HG02763 (cell line): ENCODE measurements at regions not wholly inside any gene's neighbourhood (a gene's known extent, or its start where the extent isn't known, plus 50 kb on each side); places are given as distances from the start of the nearest gene placed in this dataset.

Experiments used
- ATAC-seq: cut with Tn5 transposase; IDR thresholded peaks from one replicate; pipeline ENCODE4 v1.9.1; 2021; ENCODE audit warnings: mild to moderate bottlenecking, moderate library complexity; ENCODE audit not compliant: unreplicated experiment

GRCh38 chr12:24561882-24562770, 386.8 kb downstream of the BCAT1 start:
- no peak for ATAC-seq

GRCh38 chr12:24561411-24561871, 387.5 kb downstream of the BCAT1 start:
- no peak for ATAC-seq

GRCh38 chr12:24560831-24561271, 388.1 kb downstream of the BCAT1 start:
- ATAC-seq = no peak

GRCh38 chr12:24560192-24560775, 388.6 kb downstream of the BCAT1 start:
- ATAC-seq = no peak

- no peak for ATAC-seq
Measured at GRCh38 chr12:24557738-24558137, 391.2 kb downstream of the BCAT1 start.

- ATAC-seq = no peak
Measured at GRCh38 chr12:24555730-24556129, 393.2 kb downstream of the BCAT1 start.

GRCh38 chr12:24554612-24555295, 394.1 kb downstream of the BCAT1 start:
- ATAC-seq = no peak

- ATAC-seq = no peak
Measured at GRCh38 chr12:24553259-24553658, 395.6 kb downstream of the BCAT1 start.

GRCh38 chr12:24551163-24551786, 397.6 kb downstream of the BCAT1 start:
- ATAC-seq = no peak

- no peak for ATAC-seq
Measured at GRCh38 chr12:24550609-24551008, 398.3 kb downstream of the BCAT1 start.

- ATAC-seq = no peak
Measured at GRCh38 chr12:24546661-24547060, 402.2 kb downstream of the BCAT1 start.

- no peak for ATAC-seq
Measured at GRCh38 chr12:24546084-24546483, 402.8 kb downstream of the BCAT1 start.

GRCh38 chr12:24544368-24544767, 404.5 kb downstream of the BCAT1 start:
- ATAC-seq = no peak

GRCh38 chr12:24541193-24541871, 407.6 kb downstream of the BCAT1 start:
- ATAC-seq = no peak

- ATAC-seq = no peak
Measured at GRCh38 chr12:24539646-24540045, 409.3 kb downstream of the BCAT1 start.

GRCh38 chr12:24537083-24537860, 411.6 kb downstream of the BCAT1 start:
- ATAC-seq = no peak

- ATAC-seq = no peak
Measured at GRCh38 chr12:24535334-24536069, 413.4 kb downstream of the BCAT1 start.

- ATAC-seq = no peak
Measured at GRCh38 chr12:24534622-24535021, 414.3 kb downstream of the BCAT1 start.

GRCh38 chr12:24533716-24534352, 415.1 kb downstream of the BCAT1 start:
- ATAC-seq = no peak
